Suppressor macrophage treated with lipopolysaccharide for 1 hour (primary cell): ENCODE measurements at regions not wholly inside any gene's neighbourhood (a gene's known extent, or its start where the extent isn't known, plus 50 kb on each side); places are given as distances from the start of the nearest gene placed in this dataset.

ENCODE experiments used
- DNase-seq, 3 donors: peaks; one replicate each; pipeline ENCODE4 v3.0.0-alpha.2; 2020 to 2022

DNA sequence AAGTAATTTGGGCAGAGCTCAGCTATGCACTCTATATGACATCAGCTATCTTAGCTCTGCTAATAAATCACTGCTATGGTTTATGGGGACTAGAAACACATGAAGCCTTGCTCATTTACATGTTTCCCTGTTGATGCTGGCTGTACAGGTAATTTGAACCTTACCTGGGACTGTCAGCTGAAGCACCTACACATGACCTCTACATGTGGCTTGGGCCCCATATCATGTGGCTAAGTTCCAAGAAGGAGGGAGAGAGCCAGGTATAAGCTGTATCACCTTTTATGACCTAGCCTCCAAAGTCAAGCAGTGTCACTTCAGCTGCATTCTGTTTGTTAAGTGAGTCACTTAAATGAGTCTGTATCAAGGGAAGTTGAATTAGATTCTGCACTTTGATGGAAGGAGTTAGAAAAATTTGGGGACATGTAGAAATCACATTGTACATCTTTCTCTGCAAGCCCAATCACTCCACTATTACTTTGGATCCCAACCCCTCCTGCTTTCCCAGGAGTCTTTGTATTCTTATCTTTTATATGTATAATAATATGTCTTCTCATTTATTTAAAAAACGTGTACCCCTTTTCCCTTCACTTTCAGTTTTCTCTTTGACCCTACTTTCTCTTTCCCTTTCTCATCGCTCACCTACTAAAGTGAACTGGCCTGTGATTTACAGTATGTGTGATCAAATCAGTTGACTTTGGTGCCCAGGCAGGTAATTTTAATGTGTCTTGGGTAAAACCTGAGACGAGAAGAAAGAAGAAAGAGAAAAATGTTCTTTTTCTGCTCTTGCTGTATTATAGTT lies 53.4 kb upstream of the PRKACB start:
- DNase-seq = peak; percentile 2 to 38 (median 14)

GRCh38 chr1:84089867-84090266 lies 54.2 kb upstream of the PRKACB start:
- no peak for DNase-seq

- no peak for DNase-seq
These were observed 54.6 kb upstream of the PRKACB start for GRCh38 chr1:84089465-84089864.

GRCh38 chr1:84086616-84087015 lies 57.5 kb upstream of the PRKACB start:
- no peak for DNase-seq

- DNase-seq = no peak
These were observed 57.9 kb upstream of the PRKACB start for GRCh38 chr1:84086189-84086588.

DNA sequence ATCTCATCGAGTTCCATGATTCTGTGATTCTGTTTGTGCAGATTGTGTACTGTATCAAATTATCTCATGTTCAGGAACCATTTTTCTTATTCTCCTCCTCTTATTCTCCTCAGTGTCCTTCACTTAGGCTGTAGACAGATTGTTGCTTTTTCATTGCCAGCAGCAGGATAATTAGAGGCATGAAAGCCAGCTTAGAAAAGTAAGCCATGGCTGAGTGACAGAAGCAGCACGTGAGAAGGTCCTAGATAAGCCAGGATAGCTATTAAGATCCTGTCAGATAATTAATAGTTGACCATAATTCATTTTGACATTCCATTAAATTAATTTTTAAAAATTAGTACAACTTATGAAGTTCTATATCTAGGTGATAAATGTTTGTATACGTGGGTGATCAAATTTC lies 60.8 kb upstream of the PRKACB start:
- no peak for DNase-seq

GRCh38 chr1:84078842-84079202 lies 65.2 kb upstream of the PRKACB start:
- DNase-seq = no peak

GRCh38 chr1:84078108-84078841 lies 65.8 kb upstream of the PRKACB start:
- DNase-seq = peak; percentile 19 to 36 (median 22)

- DNase-seq = peak; percentile 62 to 84 (median 73)
These were observed 66.5 kb upstream of the PRKACB start for GRCh38 chr1:84077476-84078107.

- no peak for DNase-seq
These were observed 70.8 kb upstream of the PRKACB start for GRCh38 chr1:84073266-84073665.

- DNase-seq = no peak
These were observed 70.4 kb upstream of the TTLL7 start for GRCh38 chr1:84069236-84069845.

DNA sequence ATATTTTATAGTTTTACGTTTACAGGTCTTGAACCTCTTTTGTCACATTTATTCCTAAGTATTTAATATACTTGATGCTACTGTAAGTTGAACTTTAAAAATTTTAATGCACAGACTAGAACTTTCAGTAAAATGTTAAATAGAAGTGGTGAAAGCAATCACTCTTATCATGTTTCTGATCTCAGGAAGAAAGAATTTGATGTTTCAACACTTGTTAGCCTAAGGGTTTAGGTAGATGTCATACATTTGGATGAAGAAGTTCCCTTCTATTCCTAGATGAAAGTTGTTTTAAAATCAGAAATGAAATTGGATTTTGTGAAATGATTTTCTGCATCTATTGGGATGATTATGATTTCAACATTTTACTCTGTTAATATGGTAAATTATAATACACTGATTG lies 63.6 kb upstream of the TTLL7 start:
- no peak for DNase-seq

DNA sequence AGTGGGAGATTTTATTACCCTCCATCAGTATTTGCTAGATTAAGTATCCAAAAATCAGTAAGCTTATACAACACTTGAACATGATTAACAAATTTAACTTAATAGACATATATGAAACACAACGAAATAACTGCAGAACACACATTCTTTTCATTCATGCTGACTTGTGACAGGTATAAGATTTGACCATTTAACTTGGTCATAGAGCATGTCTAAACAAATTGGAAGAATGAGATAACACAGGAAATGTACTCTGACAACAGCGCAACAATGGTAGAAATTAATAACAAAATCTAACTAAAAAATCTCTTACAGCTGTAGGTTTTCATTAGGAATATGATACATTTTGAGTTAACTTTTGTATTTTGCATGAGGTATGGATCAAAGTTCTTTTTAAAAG lies 62.4 kb upstream of the TTLL7 start:
- no peak for DNase-seq

DNA sequence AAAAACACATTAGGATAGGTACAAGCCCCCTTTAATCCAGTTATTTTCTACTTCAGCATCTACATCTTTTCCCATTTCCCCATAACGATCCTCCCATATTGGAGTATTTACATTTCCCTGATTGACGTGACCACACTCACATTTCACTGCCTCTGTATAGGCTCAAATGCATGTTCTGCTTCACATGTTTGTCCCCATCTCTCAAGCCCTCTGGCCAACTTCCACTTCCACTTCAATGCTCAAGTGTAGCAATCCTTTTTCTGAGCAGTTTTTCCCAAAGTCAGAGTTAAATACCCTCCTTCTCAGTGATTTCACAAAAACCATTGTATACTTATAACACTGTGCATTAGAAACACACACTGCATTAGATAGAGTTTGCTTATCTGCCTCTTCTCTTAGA lies 61.8 kb upstream of the TTLL7 start:
- DNase-seq = no peak

GRCh38 chr1:84048820-84049219 lies 49.9 kb upstream of the TTLL7 start:
- DNase-seq = no peak
